Keratinocyte (primary cell): ENCODE measurements at regions not wholly inside any gene's neighbourhood (a gene's known extent, or its start where the extent isn't known, plus 50 kb on each side); places are given as distances from the start of the nearest gene placed in this dataset.
A peak's percentile ranks its signal among the peaks of the same experiment; 100 is the strongest.

Source experiments
- DNase-seq: peaks from one replicate; pipeline ENCODE4 v3.0.0-alpha.2; 2011; ENCODE audit warnings: low read depth, missing footprints, low spot score
- FAIRE-seq: peaks from 2 replicates; lab custom pipeline; 2011; peaks lifted over from hg19 to GRCh38; lab: Jason Lieb, UNC
- H2AFZ ChIP-seq: 2 replicates; pipeline ENCODE4 v1.6.0; 2012; ENCODE audit warnings: low read length, control low read depth, inconsistent platforms; ENCODE audit not compliant: control insufficient read depth
- H3K27ac ChIP-seq: 2 replicates; pipeline ENCODE4 v1.5.1; 2011; ENCODE audit warnings: low read length; ENCODE audit not compliant: control insufficient read depth, insufficient read depth
- H3K27me3 ChIP-seq: 3 replicates; pipeline ENCODE4 v1.6.0; 2011; ENCODE audit warnings: low read length; ENCODE audit not compliant: control insufficient read depth, insufficient read depth; ENCODE audit errors: extremely low read depth
- H3K36me3 ChIP-seq, 2 experiments: 2 replicates in 1 of 2; 3 replicates in 1 of 2; pipeline ENCODE4 v1.5.1; 2011; ENCODE audit warnings: low read length in 2 of 2, mild to moderate bottlenecking in 1 of 2; ENCODE audit not compliant: control insufficient read depth in 2 of 2, insufficient read depth in 2 of 2; ENCODE audit errors: extremely low read depth in 1 of 2
- H3K4me1 ChIP-seq: 3 replicates; pipeline ENCODE4 v1.5.1; 2011; ENCODE audit warnings: low read length; ENCODE audit not compliant: control insufficient read depth, insufficient read depth; ENCODE audit errors: extremely low read depth
- H3K4me2 ChIP-seq: 3 replicates; pipeline ENCODE4 v1.6.0; 2011; ENCODE audit warnings: low read depth, low read length; ENCODE audit not compliant: control insufficient read depth, insufficient read depth; ENCODE audit errors: extremely low read depth
- H3K4me3 ChIP-seq, 3 experiments: fragments of 200-600 bp in 1 of 3; sonication (generic) in 1 of 3; 2 replicates in 2 of 3; 3 replicates in 1 of 3; pipeline ENCODE4 v1.5.1; 2011 to 2016; ENCODE audit warnings: low read length in 3 of 3, mild to moderate bottlenecking in 3 of 3, control low read depth in 2 of 3, inconsistent platforms in 1 of 3, low read depth in 1 of 3, mixed read lengths in 1 of 3, mixed run types in 1 of 3, moderate library complexity in 1 of 3; ENCODE audit not compliant: control insufficient read depth in 2 of 3, insufficient read depth in 2 of 3; ENCODE audit errors: extremely low read depth in 1 of 3
- H3K79me2 ChIP-seq: 2 replicates; pipeline ENCODE4 v1.6.0; 2012; ENCODE audit warnings: low read length; ENCODE audit not compliant: control insufficient read depth, insufficient read depth
- H3K9ac ChIP-seq: 3 replicates; pipeline ENCODE4 v1.6.0; 2011; ENCODE audit warnings: low read length; ENCODE audit not compliant: control insufficient read depth, insufficient read depth; ENCODE audit errors: extremely low read depth
- H3K9me1 ChIP-seq: 3 replicates; pipeline ENCODE4 v1.6.0; 2011; ENCODE audit warnings: low read length; ENCODE audit not compliant: control insufficient read depth, insufficient read depth; ENCODE audit errors: extremely low read depth
- H3K9me3 ChIP-seq: 2 replicates; pipeline ENCODE4 v1.5.1; 2012; ENCODE audit warnings: low read depth, low read length; ENCODE audit not compliant: control insufficient read depth
- H4K20me1 ChIP-seq: 3 replicates; pipeline ENCODE4 v1.6.0; 2011; ENCODE audit warnings: low read length; ENCODE audit not compliant: control insufficient read depth, insufficient read depth; ENCODE audit errors: extremely low read depth
- CTCF ChIP-seq, 3 experiments: IDR thresholded peaks in 1 of 3; conservative IDR thresholded peaks in 1 of 3; optimal IDR thresholded peaks in 1 of 3; 2 replicates in 2 of 3; 3 replicates in 1 of 3; pipeline versions ENCODE3 to v1.5.1; 2011; ENCODE audit warnings: low read length in 3 of 3, mild to moderate bottlenecking in 3 of 3, moderate library complexity in 2 of 3, control low read depth in 1 of 3, inconsistent platforms in 1 of 3; ENCODE audit not compliant: insufficient read depth in 2 of 3; ENCODE audit errors: extremely low read depth in 1 of 3
- EZH2 ChIP-seq: IDR thresholded peaks from one replicate; pipeline ENCODE4 v1.6.1; 2012; ENCODE audit warnings: inconsistent platforms, mild to moderate bottlenecking, low read length, moderate library complexity
- dilution Hi-C: fragments of 300-500 bp; cut with MboI; formaldehyde crosslinking; loops from one replicate; pipeline ENCODE4 v1.7.0; 2020; ENCODE audit warnings: low sequenced_read_pairs; ENCODE audit not compliant: extremely low pct_ligation_motif_present

GRCh38 chr4:189202869-189203271 is 737.8 kb upstream of the FRG1 start:
- H3K79me2 ChIP-seq, result no peaks in the 10 kb centered on the region
- dilution Hi-C loops, result no loop called here
- FAIRE-seq, result no peak
- H3K9me1 ChIP-seq, result no peaks in the 10 kb centered on the region
- H3K4me1 ChIP-seq, result no peaks in the 10 kb centered on the region
- DNase-seq, result no peak
- H4K20me1 ChIP-seq, result no peaks in the 10 kb centered on the region
- no peak overlapping the region for H3K4me2 ChIP-seq
- no peaks in the 10 kb centered on the region for H3K36me3 ChIP-seq
- H3K27me3 ChIP-seq, result no peaks in the 10 kb centered on the region
- H3K4me3 ChIP-seq, result no peak overlapping the region
- no peak for TF ChIP-seq EZH2
- no peak for TF ChIP-seq CTCF (optimal IDR thresholded peaks at IDR 0.05 in 1 of 3, IDR thresholded peaks at IDR 0.05 in 1 of 3, conservative IDR thresholded peaks at IDR 0.05 in 1 of 3; ENCODE audit: extremely low read depth in 1 of 3, insufficient read depth in 2 of 3, low read length in 3 of 3)
- H3K9me3 ChIP-seq, result no peaks in the 10 kb centered on the region
- H3K9ac ChIP-seq, result no peak overlapping the region
- H2AFZ ChIP-seq, result peak overlapping the region; percentile 48
- H3K27ac ChIP-seq, result no peak overlapping the region

GRCh38 chr4:189204616-189205015 is 736.1 kb upstream of the FRG1 start:
- H3K9me1 ChIP-seq, result no peaks in the 10 kb centered on the region
- DNase-seq (no peak), FAIRE-seq (no peak)
- no peaks in the 10 kb centered on the region for H3K36me3 ChIP-seq
- H3K4me2 ChIP-seq, result no peak overlapping the region
- no peak for TF ChIP-seq EZH2
- TF ChIP-seq CTCF (optimal IDR thresholded peaks at IDR 0.05 in 1 of 3, IDR thresholded peaks at IDR 0.05 in 1 of 3, conservative IDR thresholded peaks at IDR 0.05 in 1 of 3; ENCODE audit: extremely low read depth in 1 of 3, insufficient read depth in 2 of 3, low read length in 3 of 3), result no peak
- no peak overlapping the region for H2AFZ ChIP-seq
- H4K20me1 ChIP-seq, result no peaks in the 10 kb centered on the region
- dilution Hi-C loops, result no loop called here
- H3K27ac ChIP-seq, result no peak overlapping the region
- H3K27me3 ChIP-seq, result no peaks in the 10 kb centered on the region
- H3K4me3 ChIP-seq, result no peak overlapping the region
- no peak overlapping the region for H3K9ac ChIP-seq
- H3K79me2 ChIP-seq, result no peaks in the 10 kb centered on the region
- no peaks in the 10 kb centered on the region for H3K4me1 ChIP-seq
- H3K9me3 ChIP-seq, result no peaks in the 10 kb centered on the region
